Lung microvascular endothelial cell (primary cell): ENCODE measurements at regions not wholly inside any gene's neighbourhood (a gene's known extent, or its start where the extent isn't known, plus 50 kb on each side); places are given as distances from the start of the nearest gene placed in this dataset.
"Not testable (repeated sequence)": the region's sequence is repeated elsewhere in the genome, so short reads cannot be mapped to it uniquely, and the experiment has no call there.

Experiments used
- DNase-seq, 2 donors: peaks; one replicate each; pipeline versions ENCODE4 v3.0.0 to v3.0.0-alpha.2; 2010; ENCODE audit warnings: low read depth in 2 of 2

- DNase-seq: no peak
Measured at GRCh38 chr13:54263868-54264267, 1235.3 kb downstream of the OLFM4 start.

- DNase-seq: not testable (repeated sequence)
Measured at GRCh38 chr13:54267253-54267668, 1238.6 kb downstream of the OLFM4 start.

GRCh38 chr13:54268013-54268695 is 1239.5 kb downstream of the OLFM4 start:
- DNase-seq: not testable (repeated sequence)

GRCh38 chr13:54287062-54287764 is 1258.6 kb downstream of the OLFM4 start:
- DNase-seq: no peak

GRCh38 chr13:54301085-54301484 is 1272.5 kb downstream of the OLFM4 start:
- no peak for DNase-seq

GRCh38 chr13:54305377-54305776 is 1276.8 kb downstream of the OLFM4 start:
- no peak for DNase-seq

GRCh38 chr13:54312885-54313284 is 1284.3 kb downstream of the OLFM4 start:
- DNase-seq: no peak

- no peak for DNase-seq
Measured at GRCh38 chr13:54317722-54318121, 1289.1 kb downstream of the OLFM4 start.

GRCh38 chr13:54337540-54337939 is 1308.9 kb downstream of the OLFM4 start:
- no peak for DNase-seq

- no peak for DNase-seq
Measured at GRCh38 chr13:54347531-54347930, 1318.9 kb downstream of the OLFM4 start.

GRCh38 chr13:54356209-54356608 is 1327.6 kb downstream of the OLFM4 start:
- no peak for DNase-seq

GRCh38 chr13:54356849-54357248 is 1328.2 kb downstream of the OLFM4 start:
- DNase-seq: no peak

- DNase-seq: no peak
Measured at GRCh38 chr13:54357284-54357933, 1328.8 kb downstream of the OLFM4 start.

GRCh38 chr13:54361460-54361859 is 1332.8 kb downstream of the OLFM4 start:
- DNase-seq: no peak

- no peak for DNase-seq
Measured at GRCh38 chr13:54366728-54367127, 1338.1 kb downstream of the OLFM4 start.

- no peak for DNase-seq
Measured at GRCh38 chr13:54367639-54368271, 1339.1 kb downstream of the OLFM4 start.

- no peak for DNase-seq
Measured at GRCh38 chr13:54368387-54368786, 1339.8 kb downstream of the OLFM4 start.

GRCh38 chr13:54373211-54373610 is 1344.6 kb downstream of the OLFM4 start:
- no peak for DNase-seq

GRCh38 chr13:54379461-54379860 is 1350.8 kb downstream of the OLFM4 start:
- DNase-seq: no peak

GRCh38 chr13:54383604-54384003 is 1355.0 kb downstream of the OLFM4 start:
- DNase-seq: no peak

- DNase-seq: no peak
Measured at GRCh38 chr13:54387625-54388024, 1359.0 kb downstream of the OLFM4 start.

GRCh38 chr13:54390841-54391240 is 1362.2 kb downstream of the OLFM4 start:
- DNase-seq: no peak
